ENCODE measurements at regions not wholly inside any gene's neighbourhood (a gene's known extent, or its start where the extent isn't known, plus 50 kb on each side); places are given as distances from the start of the nearest gene placed in this dataset.
A peak's percentile ranks its signal among the peaks of the same experiment; 100 is the strongest.
"Not testable (repeated sequence)": the region's sequence is repeated elsewhere in the genome, so short reads cannot be mapped to it uniquely, and the experiment has no call there.

GRCh38 chr4:103400405-103400804 lies 202.3 kb upstream of the CENPE start:
- TF ChIP-seq CTCF (conservative IDR thresholded peaks at IDR 0.05; ENCODE audit: low read length) = no peak
- DNase-seq (ENCODE audit: low read depth) = no peak
- H3K4me3 ChIP-seq (ENCODE audit: low read length) = no peak overlapping the region

DNA sequence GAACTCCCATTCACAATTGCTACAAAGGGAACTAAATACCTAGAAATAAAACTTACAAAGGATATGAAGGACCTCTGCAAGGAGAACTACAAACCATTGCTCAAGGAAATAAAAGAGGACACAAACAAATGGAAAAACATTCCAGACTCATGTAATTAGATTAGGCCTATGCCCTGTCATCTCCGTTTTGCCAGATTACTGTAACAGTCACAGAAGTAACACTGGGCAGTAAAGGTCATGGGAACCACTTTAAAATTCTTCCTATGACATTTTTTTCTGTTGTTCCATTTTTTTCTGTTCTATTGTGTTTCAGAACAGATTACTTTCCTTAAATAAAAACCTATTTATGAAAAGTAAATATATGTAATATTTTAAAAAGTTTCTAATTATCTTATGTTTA lies 199.4 kb upstream of the CENPE start:
- no peak overlapping the region for H3K4me3 ChIP-seq (ENCODE audit: low read length)
- no peak for DNase-seq (ENCODE audit: low read depth)
- no peak for TF ChIP-seq CTCF (conservative IDR thresholded peaks at IDR 0.05; ENCODE audit: low read length)

DNA sequence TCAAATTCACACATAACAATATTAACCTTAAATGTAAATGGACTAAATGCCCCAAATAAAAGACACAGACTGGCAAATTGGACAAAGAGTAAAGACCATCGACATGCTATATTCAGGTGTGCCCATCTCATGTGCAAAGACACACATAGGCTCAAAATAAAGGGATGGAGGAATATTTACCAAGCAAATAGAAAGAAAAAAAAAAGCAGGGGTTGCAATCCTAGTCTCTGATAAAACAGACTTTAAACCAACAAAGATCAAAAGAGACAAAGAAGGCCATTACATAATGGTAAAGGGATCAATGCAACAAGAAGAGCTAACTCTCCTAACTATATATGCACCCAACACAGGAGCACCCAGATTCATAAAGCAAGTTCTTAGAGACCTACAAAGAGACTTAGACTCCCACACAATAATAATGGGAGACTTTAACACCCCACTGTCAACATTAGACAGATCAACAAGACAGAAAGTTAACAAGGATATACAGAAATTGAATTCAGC lies 189.4 kb upstream of the CENPE start:
- DNase-seq (ENCODE audit: low read depth) = not testable (repeated sequence)

GRCh38 chr4:103385565-103385964 lies 187.4 kb upstream of the CENPE start:
- DNase-seq (ENCODE audit: low read depth); H3K4me3 ChIP-seq (ENCODE audit: low read length): not testable (repeated sequence)

More for the DNA sequence above, 189.4 kb upstream of the CENPE start:
- not testable (repeated sequence) for H3K4me3 ChIP-seq (ENCODE audit: low read length)

GRCh38 chr4:103375278-103375677 lies 177.1 kb upstream of the CENPE start:
- peak; percentile 4 for DNase-seq (ENCODE audit: low read depth)
- no peak overlapping the region for H3K4me3 ChIP-seq (ENCODE audit: low read length)
- TF ChIP-seq CTCF (conservative IDR thresholded peaks at IDR 0.05; ENCODE audit: low read length) = no peak

DNA sequence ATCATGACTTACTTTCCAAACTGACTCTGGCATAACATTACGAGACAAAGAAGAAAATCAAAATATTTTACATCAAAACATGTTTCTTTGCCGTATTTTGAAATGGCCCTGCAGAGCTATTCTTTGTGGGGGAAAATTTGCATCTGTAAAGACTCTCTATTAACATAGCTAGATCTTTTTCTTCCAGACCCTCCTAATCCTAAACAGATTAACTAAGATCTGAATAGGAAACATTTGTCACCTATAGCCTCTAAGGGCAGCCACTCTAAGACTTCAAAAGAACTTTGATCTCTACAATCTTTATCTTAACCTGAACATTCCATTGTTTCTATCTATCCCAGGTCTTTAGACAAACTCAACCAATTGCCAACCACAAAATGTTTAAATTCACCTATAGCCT lies 176.6 kb upstream of the CENPE start:
- DNase-seq (ENCODE audit: low read depth) = no peak
- no peak for TF ChIP-seq CTCF (conservative IDR thresholded peaks at IDR 0.05; ENCODE audit: low read length)
- H3K4me3 ChIP-seq (ENCODE audit: low read length) = no peak overlapping the region

DNA sequence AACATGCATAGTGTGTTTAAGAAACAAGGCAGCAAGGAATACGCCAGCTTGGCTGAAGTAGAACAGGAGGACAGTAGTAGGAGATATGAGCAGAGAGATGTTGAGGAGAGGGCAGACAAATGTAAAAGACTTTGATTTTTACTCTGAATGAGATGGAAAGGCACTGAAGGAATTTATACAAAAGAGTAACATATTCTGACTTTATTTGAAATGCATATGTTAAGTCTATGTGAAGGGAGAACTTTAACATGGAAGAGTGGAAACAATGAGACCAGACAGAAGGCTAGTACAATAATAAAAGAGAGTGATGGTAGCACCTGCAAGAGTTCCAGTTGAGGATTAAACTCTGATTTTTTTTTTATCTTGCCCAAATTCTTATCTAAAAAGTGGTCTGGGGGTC lies 176.2 kb upstream of the CENPE start:
- no peak overlapping the region for H3K4me3 ChIP-seq (ENCODE audit: low read length)
- TF ChIP-seq CTCF (conservative IDR thresholded peaks at IDR 0.05; ENCODE audit: low read length) = no peak
- no peak for DNase-seq (ENCODE audit: low read depth)

DNA sequence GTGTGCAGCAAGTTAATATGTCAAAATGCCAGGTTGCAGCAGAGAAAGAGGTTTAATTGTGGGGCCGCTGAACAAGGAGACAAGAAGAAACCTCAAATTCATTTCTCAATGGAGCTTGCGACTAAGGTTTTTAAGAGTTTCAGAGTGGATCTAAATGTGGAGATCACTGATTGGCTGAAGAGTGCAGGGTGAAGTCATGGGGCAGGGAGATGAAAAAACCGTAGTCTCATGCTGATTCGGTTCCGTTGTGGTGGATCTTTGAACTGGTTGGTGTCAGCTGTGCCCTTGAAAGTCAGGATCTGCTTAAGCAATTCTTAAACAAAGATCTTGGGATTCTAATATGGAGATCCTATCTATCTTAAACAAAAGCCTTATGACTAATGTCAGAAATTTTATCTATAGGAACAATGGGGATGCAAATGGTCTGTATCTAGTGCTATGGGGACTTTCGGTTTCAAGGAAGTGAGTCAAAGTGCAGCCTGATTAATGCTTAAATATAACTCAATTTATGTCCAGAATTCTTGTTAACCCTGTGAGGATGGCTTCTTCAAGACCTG lies 173.9 kb upstream of the CENPE start:
- no peak for TF ChIP-seq CTCF (conservative IDR thresholded peaks at IDR 0.05; ENCODE audit: low read length)
- H3K4me3 ChIP-seq (ENCODE audit: low read length) = no peak overlapping the region

More for the DNA sequence above, 173.9 kb upstream of the CENPE start:
- DNase-seq (ENCODE audit: low read depth) = no peak
